NCI-H2107 treated with DMSO at 0.1 percent for 48 hours (cell line): ENCODE measurements at regions not wholly inside any gene's neighbourhood (a gene's known extent, or its start where the extent isn't known, plus 50 kb on each side); places are given as distances from the start of the nearest gene placed in this dataset.

ENCODE experiments used
- DNase-seq: peaks from one replicate; lab custom pipeline; 2025; ENCODE audit not compliant: unreplicated experiment; lab: John Stamatoyannopoulos, UW

DNA sequence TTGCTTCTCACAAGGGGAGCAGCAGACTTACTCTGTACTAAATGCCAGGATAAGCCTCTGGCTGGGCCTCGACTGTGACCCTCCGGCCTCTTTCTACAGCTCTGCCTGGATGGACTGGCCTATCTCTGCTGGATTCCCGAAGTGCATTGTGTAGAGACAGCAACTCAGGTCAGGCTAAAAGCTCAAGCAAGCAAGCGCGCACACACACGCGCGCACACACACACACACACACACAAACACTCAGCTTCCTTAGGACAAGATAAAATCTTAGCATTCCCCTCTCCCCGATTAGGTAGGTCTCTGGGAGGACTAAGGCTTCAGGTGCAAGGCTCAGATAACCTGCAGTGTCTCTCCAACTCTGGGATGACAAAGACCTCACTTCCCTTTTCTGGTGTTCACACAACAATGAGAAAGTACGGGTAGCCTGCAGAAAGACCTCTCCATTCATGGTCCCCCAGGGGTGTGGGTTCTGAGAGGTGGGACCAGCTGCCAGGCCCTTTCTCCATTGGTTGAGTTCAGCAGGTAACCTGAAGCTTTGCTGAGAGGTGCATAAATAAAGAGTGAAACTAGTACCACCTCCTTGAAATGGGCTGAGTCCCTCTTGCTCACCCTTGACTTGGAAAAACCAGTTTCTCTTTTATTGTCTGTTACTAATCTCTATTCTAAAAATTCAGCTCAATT lies 155.1 kb upstream of the CAMK1G start:
- DNase-seq, result peak; percentile 95

DNA sequence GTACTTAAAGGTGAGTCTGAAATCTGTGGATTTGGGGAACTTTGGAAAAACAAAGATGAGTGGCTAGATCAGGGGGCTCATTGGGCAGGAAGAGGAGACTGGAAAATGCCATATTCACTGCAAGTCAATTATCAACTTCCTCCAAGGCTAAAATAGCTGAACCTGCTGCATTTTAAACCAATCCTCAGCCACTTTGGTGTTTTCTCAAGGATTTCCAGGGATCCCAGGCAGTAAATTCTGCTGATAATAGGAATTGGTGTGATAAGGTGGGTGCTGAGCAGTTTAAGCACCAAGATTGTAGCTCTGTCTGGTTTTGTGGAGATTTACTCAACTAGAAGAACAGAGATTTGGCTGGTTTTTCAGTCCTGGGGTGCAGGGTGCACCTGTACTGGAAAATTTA lies 153.9 kb upstream of the CAMK1G start:
- no peak for DNase-seq

DNA sequence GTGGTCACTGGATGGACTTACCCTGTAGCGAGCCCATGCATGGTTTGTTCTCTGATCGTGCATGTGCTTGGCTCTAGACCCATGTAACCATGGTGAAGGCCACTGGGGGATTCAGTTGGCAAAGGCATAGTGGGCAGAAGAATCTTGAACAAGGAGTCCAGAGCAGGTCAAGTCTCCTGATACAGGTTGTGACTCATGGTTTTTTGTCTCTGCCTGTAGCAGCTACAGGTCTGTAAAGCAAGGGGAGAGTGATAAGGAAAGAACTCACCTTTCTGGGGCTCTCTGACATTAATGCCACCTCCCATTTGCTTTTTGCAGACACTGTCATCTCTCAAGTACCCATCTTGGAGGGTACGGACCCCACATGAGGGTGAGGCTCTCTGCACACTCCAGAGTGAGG lies 153.4 kb upstream of the CAMK1G start:
- no peak for DNase-seq

DNA sequence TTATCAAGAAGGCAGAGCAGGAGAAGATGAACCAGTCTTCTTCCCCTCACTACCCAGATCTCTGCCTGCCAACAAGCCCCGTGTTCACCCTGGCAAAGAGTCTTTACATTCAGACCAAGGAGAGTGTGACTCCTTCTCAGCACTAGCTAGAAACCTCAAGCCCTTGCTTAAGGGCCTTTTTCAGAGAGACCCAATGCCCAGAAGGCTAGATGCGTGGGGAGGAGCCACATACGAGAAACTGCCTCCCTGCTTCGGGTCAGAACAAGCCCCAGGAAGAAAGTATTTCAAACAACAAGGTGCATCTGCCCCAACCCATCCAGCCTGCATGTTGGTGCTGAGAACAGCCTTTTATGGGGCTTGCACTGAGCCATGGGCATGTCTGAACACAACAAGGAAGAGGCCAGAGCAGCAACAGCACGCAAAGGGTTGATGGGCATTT lies 152.7 kb upstream of the CAMK1G start:
- no peak for DNase-seq

DNA sequence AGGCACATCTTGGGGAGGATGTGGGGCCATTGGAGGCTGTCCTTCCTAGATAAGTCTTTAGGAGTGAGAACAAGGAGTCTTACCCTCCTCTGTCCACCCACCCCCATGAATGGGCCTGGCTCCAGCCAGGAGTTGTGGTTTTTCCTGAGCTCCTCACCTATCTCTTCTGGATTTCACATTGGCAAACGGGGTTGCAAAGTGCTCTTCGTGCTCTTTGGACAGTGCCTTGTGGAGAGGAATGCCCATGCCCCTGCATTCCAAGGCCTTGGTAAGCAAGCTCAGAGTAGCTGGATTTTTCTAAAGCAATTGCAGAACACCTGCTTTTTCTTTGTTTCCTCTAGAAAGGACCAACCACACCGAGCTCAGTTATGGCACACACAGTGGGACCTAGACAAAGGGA lies 152.1 kb upstream of the CAMK1G start:
- DNase-seq, result no peak

DNA sequence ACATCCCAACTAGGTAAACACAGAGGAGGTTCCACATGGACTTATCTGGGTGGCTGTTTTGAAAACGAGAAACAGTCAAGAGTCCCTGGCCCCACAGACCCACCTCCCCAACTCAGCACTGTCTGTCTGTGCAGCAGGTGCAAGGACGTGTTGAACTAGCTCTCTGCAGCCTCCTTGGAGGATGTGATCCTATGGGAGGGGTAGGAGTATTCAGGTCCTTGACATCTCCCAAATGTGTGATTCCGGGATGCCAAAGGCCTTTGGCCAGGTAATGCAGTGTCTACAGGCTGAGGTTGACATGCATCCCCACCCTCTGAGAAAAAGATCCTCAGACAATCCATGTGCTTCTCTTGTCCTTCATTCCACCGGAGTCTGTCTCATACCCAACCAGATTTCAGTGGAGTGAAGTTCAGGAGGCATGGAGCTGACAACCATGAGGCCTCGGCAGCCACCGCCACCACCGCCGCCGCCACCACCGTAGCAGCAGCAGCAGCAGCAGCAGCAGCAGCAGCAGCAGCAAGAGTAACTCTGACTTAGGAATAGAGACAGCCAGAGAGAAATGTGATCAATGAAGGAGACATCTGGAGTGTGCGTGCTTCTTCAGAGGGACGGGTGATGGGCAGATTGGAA lies 151.6 kb upstream of the CAMK1G start:
- DNase-seq, result no peak

DNA sequence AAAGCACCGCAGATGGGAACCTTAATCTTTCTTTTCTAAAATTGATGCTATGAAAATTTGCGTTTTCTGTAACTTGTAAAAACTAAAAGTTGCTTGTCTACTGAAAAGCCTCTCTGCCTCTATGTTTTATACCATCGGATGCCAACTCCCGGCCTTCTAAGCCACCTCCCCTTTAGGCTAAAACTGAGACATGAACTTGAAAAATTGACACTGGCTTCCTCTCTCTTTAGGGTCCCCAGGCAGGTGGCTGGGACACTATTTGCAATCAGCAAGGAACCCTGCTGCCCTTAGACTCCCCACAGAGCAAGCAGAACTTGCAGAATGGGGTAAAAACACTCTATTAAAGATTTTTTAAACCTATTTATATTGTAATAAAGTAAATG lies 151.1 kb upstream of the CAMK1G start:
- DNase-seq, result no peak

DNA sequence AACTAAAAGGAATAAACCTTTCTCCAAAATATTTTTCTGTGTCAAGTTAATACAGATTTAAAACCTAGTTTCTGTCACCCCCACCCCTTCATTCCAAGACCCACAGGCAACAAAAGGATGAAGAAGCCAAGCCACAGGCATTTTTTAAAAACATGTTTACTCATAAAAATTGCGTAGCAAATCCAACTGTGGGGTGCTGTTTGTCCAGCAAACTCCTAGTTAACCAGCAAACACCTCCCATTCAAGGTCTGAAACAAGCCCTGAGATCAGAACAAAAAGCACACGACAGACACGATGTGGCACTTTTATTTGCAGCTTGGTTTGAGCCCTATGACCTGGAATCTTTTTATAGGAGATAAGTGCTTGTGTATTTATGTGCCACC lies 149.9 kb upstream of the CAMK1G start:
- no peak for DNase-seq

DNA sequence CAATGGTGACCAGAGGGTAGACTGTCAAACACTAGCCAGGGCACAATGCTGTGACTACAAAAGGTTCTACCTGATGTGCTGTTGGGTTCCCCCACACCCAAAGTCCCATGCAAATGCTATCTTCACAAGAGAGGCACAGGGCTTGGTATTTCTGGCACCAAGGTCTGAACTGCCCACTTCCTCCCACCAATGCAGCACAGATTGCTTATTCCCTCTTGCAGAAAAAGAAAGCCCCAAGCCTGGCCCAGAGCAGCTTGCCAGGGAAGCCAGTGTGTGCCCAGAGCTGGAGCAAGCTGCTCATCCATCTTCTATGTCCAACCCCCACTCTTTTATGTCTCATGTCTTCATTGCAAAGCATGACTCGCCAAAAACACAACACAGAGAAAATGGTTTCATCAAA lies 149.4 kb upstream of the CAMK1G start:
- no peak for DNase-seq

DNA sequence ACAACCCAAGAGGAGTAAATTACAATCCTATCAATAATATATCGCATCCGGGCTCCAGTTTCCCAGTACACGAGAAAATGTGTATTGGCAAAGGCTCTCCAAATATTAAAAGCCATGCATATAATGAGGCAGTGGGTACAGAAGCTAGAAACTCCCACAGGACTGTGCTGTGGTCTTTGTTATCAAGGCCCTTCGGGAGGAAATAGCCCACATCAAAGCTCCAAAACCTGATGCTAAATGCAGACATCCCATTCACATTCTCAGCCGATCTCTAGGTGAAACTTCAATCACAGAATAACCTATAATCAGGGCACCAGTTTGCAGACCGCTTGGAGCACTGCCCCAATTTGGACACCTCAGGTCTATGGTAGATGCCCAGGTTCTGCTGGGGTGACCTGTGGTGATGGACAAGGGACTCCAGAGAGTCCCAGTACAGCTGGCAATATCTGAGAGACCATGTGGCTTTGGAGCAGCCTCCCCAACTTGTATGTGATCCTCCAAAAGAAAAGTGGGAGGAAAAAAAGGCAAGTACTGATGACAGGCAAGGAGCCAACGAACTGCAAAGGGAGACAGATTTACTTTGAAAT lies 148.8 kb upstream of the CAMK1G start:
- DNase-seq, result peak; percentile 52

DNA sequence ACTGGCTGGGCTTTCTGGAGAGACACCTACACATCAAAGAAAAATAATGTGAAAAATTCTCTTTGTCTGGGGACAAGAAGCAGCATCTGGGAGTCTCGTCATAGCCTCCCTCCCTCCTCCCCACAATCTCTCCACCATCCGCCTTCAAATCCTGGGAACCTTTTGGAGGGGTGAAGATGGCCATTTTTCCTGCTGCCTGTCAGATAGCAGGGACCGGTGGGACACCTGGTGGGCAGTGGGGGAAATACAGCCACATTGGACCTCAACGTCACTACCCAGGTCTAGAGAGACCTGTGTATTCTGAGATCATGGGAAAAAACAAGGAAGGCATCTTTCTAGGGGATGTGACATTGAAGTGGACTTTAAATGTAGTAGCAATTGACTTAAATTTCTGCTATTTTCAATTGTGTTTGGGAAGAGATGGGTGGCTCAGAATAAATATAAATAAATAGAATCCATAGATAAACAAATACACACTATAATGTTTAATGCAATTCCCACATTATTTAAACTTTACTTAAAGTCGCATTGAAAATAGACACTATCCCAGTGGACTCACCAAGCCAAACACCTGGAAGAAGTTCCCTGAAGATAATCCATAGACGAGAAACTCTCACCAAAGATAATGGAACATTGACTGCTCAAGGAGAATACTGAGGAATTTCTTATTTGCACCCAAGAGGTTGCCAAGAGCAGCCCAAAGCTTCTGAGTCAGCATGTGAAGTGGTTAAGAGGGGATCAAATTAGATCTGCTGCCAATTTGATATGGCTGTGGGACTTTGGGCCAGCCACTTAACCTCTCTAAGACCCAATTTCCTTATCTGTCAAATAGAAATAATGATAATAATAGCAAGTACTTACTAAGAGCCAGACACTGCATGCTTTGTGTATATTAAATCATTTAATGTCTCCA lies 147.6 kb upstream of the CAMK1G start:
- peak; percentile 91 for DNase-seq

DNA sequence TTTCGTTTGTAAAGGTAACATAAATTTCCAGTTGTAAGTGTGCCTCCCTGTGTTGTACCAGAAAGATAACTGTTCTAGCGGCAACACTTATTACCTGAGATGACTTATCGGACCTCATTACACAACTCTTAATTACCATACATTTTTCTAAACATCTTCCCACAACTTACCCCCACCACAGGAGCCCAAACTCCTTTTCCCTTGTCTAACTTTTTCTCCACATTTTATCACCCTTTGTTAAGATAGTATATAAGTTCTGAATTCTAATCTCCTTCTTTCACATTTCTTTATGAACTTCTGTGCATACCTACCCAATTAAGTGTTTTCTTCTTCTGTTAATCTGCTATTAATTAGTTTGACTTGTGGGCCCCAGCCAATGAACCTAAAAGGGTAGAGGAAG lies 143.7 kb upstream of the CAMK1G start:
- no peak for DNase-seq

DNA sequence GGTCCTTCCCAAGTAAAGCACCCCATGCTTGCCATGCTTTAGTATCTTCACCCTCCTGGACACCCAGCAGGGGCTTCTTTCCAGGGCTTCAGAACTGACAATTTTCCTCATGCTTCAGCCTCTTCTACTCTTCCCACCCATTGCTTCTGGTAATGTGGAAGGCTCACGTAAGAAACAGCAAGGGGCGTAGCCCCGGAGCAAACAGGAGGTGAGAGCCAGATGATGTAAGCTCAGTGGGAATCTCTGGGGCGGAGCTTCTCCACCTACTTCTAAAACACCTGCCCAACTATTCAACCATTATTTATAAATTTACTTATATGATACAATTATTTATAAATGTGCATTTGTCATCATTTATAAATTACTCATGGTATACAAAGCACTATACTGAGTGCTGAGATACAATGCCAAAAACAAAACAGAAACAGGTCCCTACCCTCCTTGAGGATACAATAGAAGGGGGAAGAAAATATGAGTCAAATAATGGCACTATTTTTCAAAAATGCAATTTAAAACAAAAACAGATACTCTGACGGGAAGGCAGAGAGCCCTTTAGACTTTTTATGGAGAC lies 140.1 kb upstream of the CAMK1G start:
- DNase-seq, result peak; percentile 20

DNA sequence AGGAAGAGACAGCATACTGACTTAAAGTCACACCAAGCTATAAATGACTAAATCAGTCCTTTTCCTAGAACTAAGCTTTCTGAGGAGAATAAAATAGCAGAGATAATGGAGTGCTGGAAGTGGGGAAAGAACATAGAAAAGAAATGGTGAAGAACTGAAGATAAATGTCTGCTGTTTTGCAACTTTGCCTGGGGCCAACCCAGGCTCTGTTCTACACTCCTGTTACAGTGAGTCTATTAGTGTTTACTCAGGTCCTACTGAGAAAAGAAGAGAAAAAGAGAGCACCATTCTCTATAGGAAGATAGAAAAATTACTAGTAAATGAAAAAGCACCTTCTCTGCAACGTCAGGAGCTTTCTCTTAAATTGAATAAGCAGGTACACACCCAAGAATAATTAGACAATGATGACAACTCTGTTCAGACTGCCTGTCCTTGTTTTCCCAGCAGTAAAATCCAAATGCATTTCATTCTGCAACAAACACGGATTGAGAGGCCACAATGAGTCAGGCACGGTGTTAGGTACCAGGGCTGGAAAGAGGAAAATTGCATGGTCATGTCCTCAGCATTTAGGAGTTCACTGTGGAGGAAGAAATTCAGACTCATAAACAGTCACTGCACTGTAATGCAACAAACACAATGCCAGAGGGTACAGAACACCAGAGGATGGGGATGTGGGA lies 139.4 kb upstream of the CAMK1G start:
- DNase-seq, result no peak

DNA sequence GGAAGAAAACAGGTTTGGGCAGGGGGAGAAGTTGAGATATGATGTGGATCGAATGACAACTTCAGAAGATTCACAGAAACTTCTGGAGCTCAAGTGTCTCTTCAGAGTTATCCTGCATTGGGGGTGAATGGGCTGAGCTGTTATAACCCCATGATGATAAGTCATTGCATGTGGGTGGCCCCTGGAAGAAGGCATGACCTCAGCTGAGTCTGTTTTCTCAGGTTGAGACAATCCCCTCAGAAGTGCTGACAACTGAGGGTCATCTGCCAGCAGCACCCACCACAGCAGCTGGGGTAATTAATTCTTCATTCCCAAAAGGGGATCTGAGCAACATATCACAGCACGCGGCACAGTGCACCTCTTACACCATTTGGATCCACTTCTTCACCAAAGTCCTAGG lies 138.6 kb upstream of the CAMK1G start:
- no peak for DNase-seq

DNA sequence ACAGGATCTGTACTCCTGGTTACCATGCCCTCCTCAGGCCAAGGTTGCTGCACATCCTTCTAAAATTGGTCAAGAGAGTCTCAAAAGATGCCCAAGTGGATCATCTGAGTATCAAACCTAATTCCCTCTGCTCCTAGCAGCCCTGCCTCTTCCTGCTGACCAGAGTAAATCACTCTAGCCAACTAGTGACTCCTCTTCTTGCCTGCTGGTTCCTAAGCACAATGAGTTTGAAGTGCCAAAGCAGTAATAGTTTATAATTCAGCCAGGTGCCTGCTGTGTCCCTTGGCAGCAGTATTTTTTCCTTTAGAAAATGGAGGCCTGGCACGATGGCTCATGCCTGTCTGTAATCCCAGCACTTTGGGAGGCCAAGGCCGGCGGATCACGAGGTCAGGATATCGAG lies 137.9 kb upstream of the CAMK1G start:
- DNase-seq, result no peak

DNA sequence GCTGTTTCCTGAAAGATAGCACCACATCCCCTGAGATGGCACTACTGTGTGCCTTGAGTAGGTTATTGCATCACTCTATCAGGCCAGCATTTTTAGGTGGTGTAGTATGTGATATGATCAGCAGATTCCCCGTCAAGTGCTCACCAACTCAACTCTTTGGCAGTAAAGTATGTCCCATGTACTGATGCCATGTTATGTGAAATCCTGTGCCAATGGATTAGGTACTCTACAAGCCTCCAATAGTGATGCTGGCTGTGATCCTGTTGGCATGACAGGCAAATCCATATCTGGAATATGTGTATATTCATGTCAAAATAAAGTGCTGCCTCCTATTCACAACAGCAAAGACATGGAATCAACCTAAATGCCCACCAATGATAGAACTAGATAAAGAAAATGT lies 137.2 kb upstream of the CAMK1G start:
- DNase-seq, result no peak

DNA sequence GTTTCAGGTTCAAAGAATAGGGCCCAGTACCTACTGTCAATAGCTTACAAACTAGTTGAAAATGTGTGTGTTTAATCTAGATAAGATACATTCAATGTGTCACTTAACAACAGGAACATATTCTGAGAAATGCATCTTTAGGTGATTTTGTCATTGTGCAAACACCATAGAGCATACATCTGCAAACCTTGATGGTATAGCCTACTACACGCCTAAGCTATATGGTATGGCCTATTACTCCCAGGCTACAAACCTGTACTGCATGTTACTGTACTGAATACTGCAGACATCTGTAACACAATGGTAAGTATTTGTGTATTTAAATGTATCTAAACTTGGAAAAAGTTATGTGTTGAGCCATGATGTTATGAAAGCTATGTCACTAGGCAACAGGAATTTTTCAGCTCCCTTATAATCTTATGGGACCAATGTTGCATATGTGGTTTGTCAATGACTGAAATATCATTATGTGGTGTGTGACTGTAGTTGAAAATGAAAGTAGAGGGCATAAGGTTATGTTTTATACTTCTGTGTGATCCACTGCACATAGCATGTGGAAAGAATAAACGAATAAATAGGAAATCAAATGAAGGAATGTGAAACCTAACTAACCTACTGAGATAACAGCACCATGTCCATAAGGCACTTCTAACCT lies 129.0 kb upstream of the CAMK1G start:
- no peak for DNase-seq

DNA sequence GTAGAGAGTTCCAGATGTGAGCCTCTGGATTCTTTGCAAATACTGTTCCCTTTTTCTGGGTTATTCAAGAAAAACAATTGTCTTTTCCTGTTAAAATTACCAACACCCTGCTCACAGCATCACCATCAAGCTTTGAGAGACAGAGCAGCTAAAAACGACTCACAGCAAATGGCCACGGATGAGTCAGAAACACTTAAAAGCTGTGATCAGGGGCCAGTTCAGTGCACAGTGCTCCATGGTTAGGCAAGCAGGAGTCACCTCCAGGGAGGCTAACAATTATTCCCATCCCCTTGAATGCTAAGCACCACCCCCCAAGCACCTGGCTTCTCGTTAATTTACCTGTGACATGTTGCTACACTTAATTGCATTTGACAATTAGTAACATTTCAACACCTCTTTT lies 128.4 kb upstream of the CAMK1G start:
- DNase-seq, result peak; percentile 75

DNA sequence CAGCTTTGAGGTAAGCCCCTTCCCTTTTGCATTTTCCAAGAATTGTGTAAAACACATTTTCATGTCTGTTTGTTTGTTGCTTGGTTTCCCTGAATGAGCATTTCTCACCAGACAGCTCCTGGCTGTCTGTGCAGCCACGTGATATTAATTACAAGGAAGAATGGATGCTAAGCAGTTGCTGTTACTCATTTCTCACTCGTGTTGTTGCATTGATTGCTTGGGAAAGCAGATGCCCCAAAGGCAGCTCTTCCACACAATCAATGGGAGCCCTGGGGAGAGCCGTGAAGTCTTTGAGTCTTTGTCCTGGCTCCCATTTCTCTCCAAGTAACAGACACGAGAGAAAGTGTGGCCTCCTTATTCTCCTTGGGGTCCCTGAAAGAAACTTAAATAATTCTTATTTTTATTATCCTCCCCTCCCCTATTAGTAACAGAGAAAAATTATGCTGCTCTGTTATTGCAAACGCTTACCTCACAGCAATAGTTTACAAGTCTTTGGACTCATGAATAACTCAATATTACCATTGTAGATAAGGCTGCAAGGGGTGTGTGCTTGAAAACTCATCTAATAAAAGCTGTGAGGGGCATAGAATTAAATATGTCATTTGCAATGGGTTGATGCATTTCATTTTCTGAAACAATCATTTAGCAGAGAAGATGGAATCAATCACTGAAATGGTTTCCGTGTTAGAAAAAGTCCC lies 127.7 kb upstream of the CAMK1G start:
- DNase-seq, result peak; percentile 75
